ENCODE measurements at regions not wholly inside any gene's neighbourhood (a gene's known extent, or its start where the extent isn't known, plus 50 kb on each side); places are given as distances from the start of the nearest gene placed in this dataset.

DNA sequence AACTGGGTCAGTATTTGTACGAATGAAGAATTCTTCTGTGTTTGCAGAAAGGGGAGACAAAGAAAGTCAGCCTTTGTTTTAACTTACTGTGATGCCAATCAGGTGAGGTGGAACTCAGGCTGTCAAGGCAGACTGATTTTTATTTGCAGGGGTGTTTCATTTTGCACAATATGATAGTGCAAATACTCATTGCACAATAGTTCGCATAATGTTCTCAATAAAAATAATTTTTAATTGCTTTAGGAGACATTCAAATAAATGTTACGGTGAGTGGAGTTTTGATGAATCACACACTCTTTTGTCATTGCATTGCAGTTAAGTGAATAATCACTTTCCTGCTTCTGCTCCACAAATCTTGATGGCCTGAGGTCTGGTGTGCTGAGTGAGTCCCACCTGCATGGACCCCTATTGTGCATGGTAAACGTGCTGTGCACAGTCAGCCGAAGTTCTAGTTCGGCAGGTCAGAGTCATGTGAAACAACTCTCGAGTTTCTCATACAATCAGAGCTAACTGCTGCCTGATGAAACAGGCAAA lies 141.3 kb upstream of the FZD8 start:
- TF ChIP-seq EZH2 (IDR thresholded peaks at IDR 0.05), result no peak
- TF ChIP-seq CBX3 (IDR thresholded peaks at IDR 0.05; ENCODE audit: low read depth), result no peak
- TF ChIP-seq CTCF (IDR thresholded peaks at IDR 0.05 in 2 of 3, conservative IDR thresholded peaks at IDR 0.05 in 1 of 3; ENCODE audit: borderline replicate concordance in 1 of 3, insufficient read depth in 1 of 3, low read depth in 2 of 3, low read length in 2 of 3), result no peak
- no peak for TF ChIP-seq POLR2A (IDR thresholded peaks at IDR 0.05; ENCODE audit: borderline replicate concordance, extremely low read depth, insufficient read depth, insufficient read length)
- TF ChIP-seq JUND (IDR thresholded peaks at IDR 0.05), result no peak
- no peak for TF ChIP-seq EZH2phosphoT487 (IDR thresholded peaks at IDR 0.05; ENCODE audit: borderline replicate concordance)
- no peak for TF ChIP-seq FOSL1 (IDR thresholded peaks at IDR 0.05; ENCODE audit: low read depth)
